H1 (cell line): ENCODE measurements at regions not wholly inside any gene's neighbourhood (a gene's known extent, or its start where the extent isn't known, plus 50 kb on each side); places are given as distances from the start of the nearest gene placed in this dataset.

Experiments used
- CTCF ChIA-PET: fragments of 300-600 bp; sonication (Branson Sonifier 250); formaldehyde crosslinking; loops from one replicate; lab custom pipeline; 2021; ENCODE audit not compliant: partially characterized antibody; lab: Charles Lee
- POLR2A ChIA-PET: fragments of 300-600 bp; sonication (Branson Sonifier 250); formaldehyde crosslinking; loops from one replicate; lab custom pipeline; 2021; ENCODE audit warnings: inconsistent platforms; ENCODE audit not compliant: partially characterized antibody; lab: Charles Lee
- DNase-seq, 2 experiments: peaks; one replicate each; pipeline versions ENCODE4 v3.0.0 to v3.0.0-alpha.2; 2010 to 2022; ENCODE audit warnings: low spot score in 2 of 2, low read depth in 1 of 2, mixed read lengths in 1 of 2
- FAIRE-seq: peaks from 2 replicates; lab custom pipeline; 2011; peaks lifted over from hg19 to GRCh38; lab: Jason Lieb, UNC
- H2AFZ ChIP-seq: 2 replicates; pipeline ENCODE4 v1.8.1; 2012; ENCODE audit warnings: low read length, inconsistent platforms
- H2AK5ac ChIP-seq: 2 replicates; pipeline ENCODE4 v1.6.1; 2013; ENCODE audit warnings: low read depth, low read length
- H2BK120ac ChIP-seq: replicated peaks from 2 replicates; pipeline ENCODE3; 2013; ENCODE audit warnings: low read depth, low read length, inconsistent platforms
- H2BK12ac ChIP-seq: 2 replicates; pipeline ENCODE4 v1.6.1; 2013; ENCODE audit warnings: low read depth, low read length
- H2BK15ac ChIP-seq: 2 replicates; pipeline ENCODE4 v1.6.1; 2013; ENCODE audit warnings: low read length
- H2BK20ac ChIP-seq: 2 replicates; pipeline ENCODE4 v1.6.1; 2013; ENCODE audit warnings: low read length
- H2BK5ac ChIP-seq: 2 replicates; pipeline ENCODE4 v1.6.1; 2013; ENCODE audit warnings: low read depth, low read length
- H3K14ac ChIP-seq: 2 replicates; pipeline ENCODE4 v1.6.1; 2013; ENCODE audit warnings: inconsistent platforms; ENCODE audit not compliant: insufficient read length
- H3K18ac ChIP-seq: 2 replicates; pipeline ENCODE4 v1.6.1; 2013; ENCODE audit warnings: low read length; ENCODE audit errors: extremely low read depth
- H3K23ac ChIP-seq: 2 replicates; pipeline ENCODE4 v1.6.1; 2013; ENCODE audit warnings: inconsistent platforms; ENCODE audit not compliant: insufficient read length
- H3K23me2 ChIP-seq: 2 replicates; pipeline ENCODE4 v1.6.1; 2013; ENCODE audit warnings: low read depth, low read length
- H3K27ac ChIP-seq: 2 replicates; pipeline ENCODE4 v1.6.1; 2011; ENCODE audit warnings: low read depth, low read length, inconsistent platforms
- H3K27me3 ChIP-seq, 4 experiments: replicated peaks in 1 of 4; 1 replicate in 1 of 4; 2 replicates in 3 of 4; pipeline versions ENCODE4 v1.6.1 to v1.8.1; 2011 to 2013; ENCODE audit warnings: low read length in 3 of 4, mild to moderate bottlenecking in 3 of 4, inconsistent platforms in 2 of 4, mixed read lengths in 2 of 4, moderate library complexity in 1 of 4; ENCODE audit not compliant: control insufficient read depth in 3 of 4, insufficient read depth in 3 of 4; ENCODE audit errors: extremely low read depth in 1 of 4
- H3K36me3 ChIP-seq, 4 experiments: 2 replicates each; pipeline versions ENCODE4 v1.6.1 to v1.8.1; 2011 to 2013; ENCODE audit warnings: mild to moderate bottlenecking in 4 of 4, low read length in 3 of 4, moderate library complexity in 2 of 4, control low read depth in 1 of 4, inconsistent platforms in 1 of 4; ENCODE audit not compliant: insufficient read depth in 4 of 4, control insufficient read depth in 2 of 4
- H3K4ac ChIP-seq: replicated peaks from 2 replicates; pipeline ENCODE3; 2013; ENCODE audit warnings: low read length, low read depth, mixed read lengths, inconsistent platforms; ENCODE audit not compliant: insufficient read length
- H3K4me1 ChIP-seq, 4 experiments: replicated peaks in 1 of 4; 1 replicate in 1 of 4; 2 replicates in 3 of 4; pipeline versions ENCODE4 v1.6.1 to v1.8.1; 2011 to 2013; ENCODE audit warnings: low read length in 3 of 4, inconsistent platforms in 2 of 4, mixed read lengths in 1 of 4; ENCODE audit not compliant: insufficient read depth in 4 of 4, control insufficient read depth in 3 of 4
- H3K4me2 ChIP-seq, 2 experiments: 2 replicates each; pipeline versions ENCODE4 v1.6.1 to v1.8.1; 2011 to 2013; ENCODE audit warnings: low read depth in 2 of 2, low read length in 2 of 2, control low read depth in 1 of 2, inconsistent platforms in 1 of 2, mild to moderate bottlenecking in 1 of 2; ENCODE audit not compliant: insufficient read depth in 1 of 2
- H3K4me3 ChIP-seq, 4 experiments: fragments of 200-600, 300-600 bp in 1 of 4; sonication (generic), shearing (Covaris generic), sonication (Bioruptor Twin) in 1 of 4; 2 replicates each; pipeline versions ENCODE4 v1.5.1 to v1.8.1; 2011 to 2016; ENCODE audit warnings: low read length in 4 of 4, low read depth in 3 of 4, control low read depth in 2 of 4, inconsistent platforms in 2 of 4, mild to moderate bottlenecking in 2 of 4, mixed read lengths in 1 of 4, moderate library complexity in 1 of 4; ENCODE audit not compliant: insufficient read depth in 2 of 4; ENCODE audit errors: extremely low read depth in 1 of 4
- H3K56ac ChIP-seq: replicated peaks from 2 replicates; pipeline ENCODE3; 2013; ENCODE audit warnings: low read depth, mild to moderate bottlenecking, mixed read lengths, low read length, inconsistent platforms; ENCODE audit not compliant: insufficient read length
- H3K79me1 ChIP-seq: 2 replicates; pipeline ENCODE4 v1.6.1; 2013; ENCODE audit warnings: low read depth, low read length, control low read depth
- H3K79me2 ChIP-seq, 2 experiments: 2 replicates each; pipeline versions ENCODE4 v1.6.1 to v1.8.1; 2012 to 2013; ENCODE audit warnings: low read length in 2 of 2, mild to moderate bottlenecking in 2 of 2, inconsistent platforms in 1 of 2; ENCODE audit not compliant: insufficient read depth in 2 of 2, control insufficient read depth in 1 of 2
- H3K9ac ChIP-seq, 4 experiments: replicated peaks in 1 of 4; 1 replicate in 1 of 4; 2 replicates in 3 of 4; pipeline versions ENCODE4 v1.6.1 to v1.8.1; 2011 to 2013; ENCODE audit warnings: low read depth in 3 of 4, low read length in 3 of 4, control low read depth in 2 of 4, mild to moderate bottlenecking in 2 of 4, moderate library complexity in 2 of 4, inconsistent platforms in 1 of 4; ENCODE audit errors: extremely low read depth in 1 of 4
- H3K9me3 ChIP-seq, 2 experiments: 2 replicates each; pipeline versions ENCODE4 v1.6.1 to v1.8.1; 2012 to 2013; ENCODE audit warnings: mild to moderate bottlenecking in 2 of 2, moderate library complexity in 2 of 2, control low read depth in 1 of 2, inconsistent platforms in 1 of 2, low read depth in 1 of 2, low read length in 1 of 2, mixed read lengths in 1 of 2; ENCODE audit not compliant: insufficient read depth in 2 of 2
- H4K20me1 ChIP-seq, 2 experiments: replicated peaks in 1 of 2; 2 replicates each; pipeline versions ENCODE3 to v1.8.1; 2011 to 2013; ENCODE audit warnings: inconsistent platforms in 2 of 2, low read length in 2 of 2, mild to moderate bottlenecking in 1 of 2; ENCODE audit not compliant: insufficient read depth in 2 of 2, control insufficient read depth in 1 of 2
- H4K5ac ChIP-seq: 2 replicates; pipeline ENCODE4 v1.6.1; 2013; ENCODE audit warnings: low read length, low read depth, mixed read lengths, inconsistent platforms; ENCODE audit not compliant: insufficient read length
- H4K8ac ChIP-seq: 2 replicates; pipeline ENCODE4 v1.8.0; 2013; ENCODE audit warnings: mild to moderate bottlenecking, moderate library complexity, low read length, inconsistent platforms; ENCODE audit not compliant: insufficient read depth; ENCODE audit errors: extremely low read depth
- H4K91ac ChIP-seq: replicated peaks from 2 replicates; pipeline ENCODE3; 2013; ENCODE audit warnings: low read length, mixed read lengths, inconsistent platforms; ENCODE audit not compliant: insufficient read length
- EZH2 ChIP-seq: fragments of 200-600 bp; sonication (generic); IDR thresholded peaks from 2 replicates; pipeline ENCODE4 v1.7.1; 2012; ENCODE audit warnings: low read depth, mild to moderate bottlenecking, moderate library complexity, low read length, inconsistent platforms; ENCODE audit not compliant: severe bottlenecking
- FOSL1 ChIP-seq: IDR thresholded peaks from 2 replicates; pipeline ENCODE4 v1.6.1; 2011; ENCODE audit warnings: mild to moderate bottlenecking, low read depth, low read length, moderate library complexity; ENCODE audit not compliant: insufficient read depth
- JUND ChIP-seq: IDR thresholded peaks from 2 replicates; pipeline ENCODE4 v1.6.1; 2011; ENCODE audit warnings: mild to moderate bottlenecking, improper control_type of control experiment, low read length
- RFX5 ChIP-seq: IDR thresholded peaks from 2 replicates; pipeline ENCODE4 v1.6.1; 2011; ENCODE audit warnings: low read depth, low read length, improper control_type of control experiment, borderline replicate concordance
- RNF2 ChIP-seq: fragments of 200-900, 300-1000 bp; sonication (generic); IDR thresholded peaks from 2 replicates; pipeline ENCODE4 v1.7.1; 2016; ENCODE audit warnings: borderline replicate concordance, low read depth, mild to moderate bottlenecking, antibody characterized with exemption, low read length; ENCODE audit not compliant: poor library complexity, severe bottlenecking; ENCODE audit errors: missing control alignments
- SRF ChIP-seq: IDR thresholded peaks from 2 replicates; pipeline ENCODE4 v1.6.1; 2011; ENCODE audit warnings: mild to moderate bottlenecking, low read depth, low read length, moderate library complexity
- TAF1 ChIP-seq: IDR thresholded peaks from 2 replicates; pipeline ENCODE4 v1.6.1; 2011; ENCODE audit warnings: mild to moderate bottlenecking, low read depth, low read length
- WGBS, 2 experiments: shearing (Covaris generic) in 1 of 2; methylation state at CpG; one replicate each; pipeline versions ENCODE4 v1.1.6 to v1.1.7; 2013 to 2015; ENCODE audit warnings: low lambda C conversion rate in 2 of 2, mixed read lengths in 2 of 2, inconsistent platforms in 1 of 2, low coverage in 1 of 2, missing lambda C conversion rate in 1 of 2; ENCODE audit not compliant: insufficient replicate concordance in 2 of 2, insufficient coverage in 1 of 2, insufficient read length in 1 of 2; ENCODE audit errors: extremely low coverage in 1 of 2, missing lambda C conversion rate in 1 of 2; 5-methylcytosine and 5-hydroxymethylcytosine counted together

GRCh38 chr3:165446555-165446954, 250.4 kb upstream of the SLITRK3 start:
- Histone ChIP-seq H2BK120ac (no peak overlapping the region), H2AFZ (peak overlapping the region; percentile 50), H3K79me2 (no peaks in the 10 kb centered on the region), H3K18ac (no peak overlapping the region), H3K4ac (no peak overlapping the region), H4K8ac (no peak overlapping the region), H3K4me2 (no peak overlapping the region), H4K20me1 (no peaks in the 10 kb centered on the region), H3K27me3 (no peaks in the 10 kb centered on the region), H2AK5ac (no peak overlapping the region), H4K91ac (no peak overlapping the region), H3K79me1 (no peaks in the 10 kb centered on the region), H3K4me3 (no peak overlapping the region), H3K4me1 (no peaks in the 10 kb centered on the region; a peak in 1 of 7 replicates), H2BK15ac (no peak overlapping the region), H3K27ac (no peak overlapping the region), H4K5ac (no peak overlapping the region), H2BK5ac (peak overlapping the region; percentile 57; the same call in 1 of the 2 replicates), H3K36me3 (no peaks in the 10 kb centered on the region), H3K14ac (no peak overlapping the region), H3K23me2 (no peaks in the 10 kb centered on the region), H3K9me3 (no peaks in the 10 kb centered on the region), H2BK12ac (no peak overlapping the region), H2BK20ac (no peak overlapping the region), H3K23ac (no peak overlapping the region), H3K56ac (no peak overlapping the region), H3K9ac (no peak overlapping the region)
- ChIA-PET POLR2A (no interaction called here), CTCF (interaction anchor here (1.7 kb wide), 1 partner anchor 12 kb away, joined by 4 read pairs; no protein-coding TSS in a partner anchor)
- WGBS, 2 experiments: 89% methylated on average over 3 of the region's 3 CpGs; no CpG with 5 or more reads in 1 of the 2 experiments
- no peak for FAIRE-seq
- DNase-seq: no peak
- no peak for TF ChIP-seq JUND
- no peak for TF ChIP-seq EZH2
- TF ChIP-seq SRF: no peak
- no peak for TF ChIP-seq RNF2
- no peak for TF ChIP-seq TAF1
- no peak for TF ChIP-seq RFX5
- TF ChIP-seq FOSL1: no peak
